Stimulated activated CD4-positive, alpha-beta T cell treated with anti-CD3 and anti-CD28 coated beads, Interleukin-1b, Interleukin-23, amount 100 ng/mL, for 24 hours (primary cell): ENCODE measurements at regions not wholly inside any gene's neighbourhood (a gene's known extent, or its start where the extent isn't known, plus 50 kb on each side); places are given as distances from the start of the nearest gene placed in this dataset.

ENCODE experiments used
- DNase-seq, 4 experiments: peaks; one replicate each; pipeline ENCODE4 v3.0.0-alpha.2; 2020; ENCODE audit warnings: low read depth in 4 of 4, low spot score in 1 of 4

- no peak for DNase-seq
These were observed 90.7 kb downstream of the ZNF281 start for GRCh38 chr1:200319148-200319547.

DNA sequence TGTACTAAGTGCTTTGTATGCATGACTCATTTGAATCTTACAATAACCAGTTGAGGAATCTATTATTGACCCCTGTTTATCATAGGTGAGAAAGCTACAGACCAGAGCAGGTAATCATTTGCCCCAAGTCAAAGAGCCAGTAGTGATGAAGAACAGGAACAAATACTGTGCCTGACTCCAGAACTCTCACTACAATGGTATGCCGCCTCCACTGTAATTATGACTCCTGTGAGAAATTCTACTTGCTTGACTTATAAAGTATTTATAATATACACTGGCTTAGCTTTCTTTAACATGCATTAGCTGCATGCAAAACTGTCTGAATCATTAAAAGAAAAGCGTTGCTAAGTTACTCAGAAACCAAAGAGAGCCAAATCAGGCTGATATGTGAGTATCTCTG is 92.6 kb downstream of the ZNF281 start:
- no peak for DNase-seq

- no peak for DNase-seq
These were observed 93.6 kb downstream of the ZNF281 start for GRCh38 chr1:200316148-200316803.

GRCh38 chr1:200314085-200314750 is 95.6 kb downstream of the ZNF281 start:
- no peak for DNase-seq

DNA sequence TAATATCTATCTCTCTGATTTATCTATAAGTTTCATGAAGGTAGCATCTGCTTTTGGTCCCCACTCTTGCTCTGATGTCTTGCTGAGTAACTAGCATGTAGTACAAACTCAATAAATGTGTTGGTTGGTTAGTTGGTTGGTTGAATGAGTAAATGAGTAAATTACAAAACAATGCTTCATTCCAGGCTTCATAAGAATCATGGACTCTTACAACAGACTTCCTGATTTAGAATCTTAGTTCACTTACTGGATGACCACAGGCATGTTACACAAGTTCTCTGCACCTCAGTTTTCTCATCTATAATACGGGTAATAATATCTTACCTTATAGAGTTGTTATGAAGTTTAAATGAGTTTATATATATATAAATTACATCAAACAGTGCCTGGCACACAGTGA is 98.6 kb downstream of the ZNF281 start:
- DNase-seq: no peak

GRCh38 chr1:200310824-200311223 is 99.0 kb downstream of the ZNF281 start:
- no peak for DNase-seq

DNA sequence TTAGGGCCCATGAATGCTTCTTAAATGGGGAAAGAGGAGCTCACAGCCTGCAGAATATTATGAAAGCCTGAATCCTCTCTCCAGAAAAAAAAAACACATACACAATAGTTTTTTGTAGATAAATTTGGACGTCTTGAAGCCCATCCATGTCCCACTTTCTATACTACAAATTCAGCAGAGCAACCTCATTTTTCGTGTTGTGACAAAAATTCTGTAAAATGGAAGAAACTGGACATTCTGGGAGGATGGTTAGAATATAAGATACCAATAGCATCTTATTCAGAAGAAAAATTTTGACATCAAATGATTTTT is 102.1 kb downstream of the ZNF281 start:
- DNase-seq: no peak

DNA sequence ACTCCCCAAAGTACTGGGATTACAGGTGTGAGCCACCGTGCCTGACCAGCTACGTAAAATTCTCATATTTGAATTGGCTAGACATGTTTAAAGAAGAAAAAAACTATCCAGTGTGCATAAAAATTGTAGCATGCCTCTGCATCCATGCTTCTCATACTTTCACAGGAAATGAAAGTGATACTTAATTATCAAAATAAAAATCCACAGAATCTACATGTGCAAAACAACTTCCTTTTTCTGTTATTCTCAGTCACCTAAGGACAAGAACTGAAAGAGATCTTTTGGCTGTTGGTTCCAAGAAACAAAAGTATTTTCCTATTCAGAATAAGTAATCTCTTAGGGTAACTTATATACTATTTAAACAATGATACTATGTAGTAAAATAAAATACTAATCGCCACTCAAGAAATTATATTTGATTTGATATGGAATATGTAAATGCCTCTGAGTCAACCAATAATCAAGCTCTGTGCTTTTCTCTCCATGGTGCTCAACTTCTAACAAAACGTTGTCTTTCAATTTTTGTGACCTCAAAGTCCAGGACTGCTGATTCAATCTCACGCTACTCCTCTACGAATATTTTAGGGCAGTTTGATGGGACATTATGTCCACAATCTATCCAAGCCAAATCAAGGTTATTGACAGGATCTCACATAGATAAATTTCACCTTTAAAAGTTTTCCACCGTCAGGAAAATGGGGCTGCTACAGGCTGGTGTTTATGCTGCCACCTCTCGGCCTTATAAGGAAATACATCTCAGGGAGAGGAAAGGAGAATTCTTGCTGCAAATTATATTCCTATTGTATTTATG is 102.7 kb downstream of the ZNF281 start:
- DNase-seq: no peak

DNA sequence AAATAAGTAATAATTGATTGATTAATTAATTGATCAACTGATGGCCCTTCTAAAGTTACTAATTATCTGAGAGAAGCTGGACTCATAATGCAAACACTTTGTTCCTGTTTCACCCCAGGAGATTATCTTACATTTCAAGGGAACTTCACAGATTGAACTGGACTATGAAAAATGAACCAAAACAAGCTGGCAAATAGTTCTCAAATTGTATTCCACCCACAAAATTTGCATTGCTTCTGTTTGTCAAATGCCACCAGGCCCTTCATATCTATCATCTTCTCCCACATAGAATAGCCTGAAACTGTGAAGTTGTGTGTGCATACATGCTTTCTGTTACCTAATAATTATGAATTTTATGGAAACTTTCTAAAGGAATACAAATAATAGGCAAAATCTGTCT is 104.0 kb downstream of the ZNF281 start:
- no peak for DNase-seq

DNA sequence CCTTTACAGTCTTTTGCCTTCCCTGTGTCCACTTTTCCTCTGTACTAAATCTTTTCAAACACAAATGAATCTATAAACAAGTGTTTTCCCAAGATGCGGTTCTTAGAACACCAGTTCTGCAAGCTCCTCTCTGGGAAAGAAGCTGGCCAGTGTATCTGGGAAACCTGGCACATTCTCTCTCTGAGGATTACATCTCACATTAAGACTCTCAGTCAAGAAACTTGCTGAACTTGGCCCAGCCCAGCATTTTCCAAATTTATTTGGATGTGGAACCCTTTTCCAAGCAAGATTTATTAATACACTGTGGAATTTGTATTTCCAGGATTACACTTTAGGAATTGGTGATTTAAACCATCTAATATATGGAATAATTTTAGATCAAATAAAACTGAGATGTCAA is 105.7 kb downstream of the ZNF281 start:
- DNase-seq: no peak

- DNase-seq: no peak
These were observed 106.9 kb downstream of the ZNF281 start for GRCh38 chr1:200302921-200303290.

DNA sequence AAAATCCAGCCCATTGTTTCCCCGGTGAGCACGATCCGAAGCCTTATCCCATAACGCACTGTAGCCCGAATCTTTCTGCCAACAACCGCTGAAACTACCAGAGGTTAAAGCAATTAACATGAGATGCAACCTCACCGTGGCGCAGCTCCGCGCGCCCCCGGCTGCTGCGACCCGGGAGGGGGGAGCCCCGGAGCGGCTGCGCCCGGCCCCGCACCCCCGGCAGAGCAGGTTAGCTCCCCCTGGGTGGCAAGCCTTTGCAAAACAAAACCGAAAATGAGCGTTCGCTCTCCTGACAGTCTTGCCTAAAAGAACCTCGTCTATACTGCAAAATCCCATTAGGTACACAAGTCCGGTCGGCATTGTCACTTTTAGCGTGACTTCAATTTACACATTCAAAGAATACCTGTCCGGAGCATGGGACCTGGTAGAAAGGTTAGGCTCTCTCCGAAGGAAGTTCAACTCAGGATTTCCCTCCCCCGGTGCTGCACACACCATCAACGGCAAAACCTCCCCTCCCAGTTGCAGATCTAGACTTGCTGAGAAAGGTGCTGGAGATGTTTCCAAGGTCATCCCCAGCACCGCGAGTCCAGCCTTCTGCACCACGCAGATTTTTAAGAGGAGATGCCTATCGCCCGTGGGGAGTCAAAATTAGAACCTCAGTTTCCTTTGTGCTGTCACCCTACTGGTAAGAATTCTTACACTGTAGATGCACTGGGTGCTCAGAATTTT is 107.5 kb downstream of the ZNF281 start:
- DNase-seq: peak in 3 of 4 experiments; percentile 21 to 37 (median 29)

DNA sequence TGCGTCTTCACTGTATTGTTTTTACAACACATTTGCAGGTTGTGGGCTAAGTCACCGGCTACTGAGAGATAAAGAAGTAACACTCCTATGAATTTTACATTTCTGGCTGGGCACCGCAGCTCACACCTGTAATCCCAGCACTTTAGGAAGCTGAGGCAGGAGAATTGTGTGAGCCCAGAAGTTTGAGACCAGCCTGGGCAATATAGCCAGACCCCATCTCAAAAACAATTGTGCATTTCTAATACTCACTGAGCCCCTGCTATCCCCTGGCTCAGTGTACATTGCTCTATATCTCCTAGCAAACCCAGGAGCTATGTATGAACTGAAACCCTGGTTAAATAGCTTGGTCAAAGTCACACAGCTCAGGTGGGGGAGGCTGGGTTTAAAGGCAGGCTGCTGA is 108.7 kb downstream of the ZNF281 start:
- DNase-seq: no peak

- no peak for DNase-seq
These were observed 110.3 kb downstream of the ZNF281 start for GRCh38 chr1:200299571-200299970.

GRCh38 chr1:200298242-200298641 is 111.6 kb downstream of the ZNF281 start:
- no peak for DNase-seq

DNA sequence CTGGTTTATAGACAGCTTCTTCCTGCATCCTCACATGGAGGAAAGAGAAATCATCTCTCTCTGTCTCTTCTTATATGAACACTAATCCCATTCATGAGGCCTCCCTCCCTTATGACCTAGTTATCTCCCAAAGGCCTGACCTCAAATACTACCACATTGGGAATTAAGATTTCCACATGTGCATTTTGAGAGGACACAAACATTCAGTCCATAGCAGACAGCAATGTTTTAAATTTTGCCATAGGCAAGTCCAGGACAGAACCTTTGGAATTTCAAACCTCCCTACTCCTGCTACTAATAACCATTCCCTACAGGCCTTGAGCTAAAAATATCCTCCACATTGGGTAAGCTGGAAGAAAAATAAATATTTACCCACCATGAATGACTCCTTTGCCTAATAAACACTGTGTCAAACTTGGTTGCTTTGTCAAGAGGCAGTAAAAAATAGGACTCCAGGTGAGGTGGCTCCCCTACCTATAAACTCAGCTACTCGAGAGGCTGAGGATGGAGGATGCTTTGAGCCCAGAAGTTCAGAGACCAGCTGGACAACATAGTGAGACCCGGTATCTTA is 113.7 kb downstream of the ZNF281 start:
- DNase-seq: no peak

- DNase-seq: no peak
These were observed 115.6 kb downstream of the ZNF281 start for GRCh38 chr1:200294241-200294640.

DNA sequence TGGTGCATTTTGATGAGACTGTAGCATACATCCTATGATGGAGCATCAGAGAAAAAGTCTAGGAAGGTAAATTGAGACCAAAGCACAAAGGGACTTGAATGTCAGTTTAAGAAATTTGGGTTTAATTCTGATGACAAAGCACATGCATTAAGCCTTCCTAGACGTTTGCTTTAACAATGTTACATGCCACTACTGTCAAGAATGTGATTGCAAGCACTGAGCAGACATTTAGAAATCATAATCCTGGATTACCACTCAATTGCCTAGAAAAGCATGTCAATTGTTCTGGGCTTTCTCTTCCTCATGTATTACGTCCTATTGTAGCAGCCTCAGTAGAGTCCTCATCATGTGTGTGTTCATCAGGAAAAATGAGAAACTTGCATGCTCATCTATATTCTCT is 117.1 kb downstream of the ZNF281 start:
- DNase-seq: no peak

GRCh38 chr1:200291106-200291505 is 118.7 kb downstream of the ZNF281 start:
- no peak for DNase-seq

DNA sequence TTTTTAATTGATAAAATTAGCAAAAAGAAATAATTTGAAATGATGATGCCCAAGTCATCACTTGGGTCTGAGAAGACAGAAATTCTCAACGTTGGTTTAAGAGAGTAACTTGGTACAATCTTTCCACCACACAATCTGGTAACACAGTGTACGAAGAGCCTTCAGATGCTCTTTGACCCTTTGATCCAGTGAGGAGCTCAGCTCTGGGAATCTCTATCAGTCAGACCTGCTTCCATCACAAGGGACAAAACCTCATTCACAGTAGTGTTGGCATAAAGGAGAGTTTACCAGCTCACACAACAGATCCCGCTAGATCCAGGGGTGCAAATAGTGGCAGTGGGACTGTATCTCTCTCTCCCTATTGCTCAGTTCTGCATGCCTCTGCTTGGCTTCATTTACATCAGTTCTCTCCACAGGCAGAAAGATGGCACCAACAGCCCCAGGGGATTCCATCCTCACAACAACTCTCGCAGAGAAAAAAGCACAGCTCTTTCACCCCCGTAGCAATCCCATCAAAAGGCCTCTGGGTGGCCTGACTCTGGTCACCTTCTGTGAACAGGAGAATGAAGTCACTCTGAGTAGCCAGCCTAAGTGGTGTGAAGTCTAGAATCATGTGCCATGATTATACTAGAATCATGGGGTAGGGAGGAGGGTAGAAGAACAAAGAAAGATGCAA is 119.7 kb downstream of the ZNF281 start:
- no peak for DNase-seq

GRCh38 chr1:200288226-200288625 is 121.6 kb downstream of the ZNF281 start:
- no peak for DNase-seq
